ENCODE measurements at regions not wholly inside any gene's neighbourhood (a gene's known extent, or its start where the extent isn't known, plus 50 kb on each side); places are given as distances from the start of the nearest gene placed in this dataset.

DNA sequence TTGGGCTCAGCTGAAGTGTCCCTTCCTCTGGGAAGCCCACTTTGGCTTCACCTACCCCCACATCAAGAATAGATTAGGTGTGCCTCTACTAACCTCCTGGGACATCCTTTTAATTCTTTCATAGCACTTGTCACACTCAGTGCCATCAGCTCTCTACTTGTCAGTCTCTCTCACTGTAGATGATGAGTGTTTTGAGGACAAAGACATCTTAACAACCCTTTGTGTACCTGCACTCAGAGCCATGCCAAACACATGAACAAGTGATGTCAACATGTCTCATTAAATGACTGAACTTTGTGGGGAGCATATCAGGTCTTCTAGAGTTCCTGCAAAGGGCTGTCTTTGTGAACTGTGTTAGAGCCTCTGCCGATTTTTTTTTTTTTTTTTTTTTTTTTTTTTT, 87.0 kb upstream of the AMOTL1 start (continued):
- TF ChIP-seq SP1 (IDR thresholded peaks at IDR 0.05): no peak
- TF ChIP-seq, protein P1, sequence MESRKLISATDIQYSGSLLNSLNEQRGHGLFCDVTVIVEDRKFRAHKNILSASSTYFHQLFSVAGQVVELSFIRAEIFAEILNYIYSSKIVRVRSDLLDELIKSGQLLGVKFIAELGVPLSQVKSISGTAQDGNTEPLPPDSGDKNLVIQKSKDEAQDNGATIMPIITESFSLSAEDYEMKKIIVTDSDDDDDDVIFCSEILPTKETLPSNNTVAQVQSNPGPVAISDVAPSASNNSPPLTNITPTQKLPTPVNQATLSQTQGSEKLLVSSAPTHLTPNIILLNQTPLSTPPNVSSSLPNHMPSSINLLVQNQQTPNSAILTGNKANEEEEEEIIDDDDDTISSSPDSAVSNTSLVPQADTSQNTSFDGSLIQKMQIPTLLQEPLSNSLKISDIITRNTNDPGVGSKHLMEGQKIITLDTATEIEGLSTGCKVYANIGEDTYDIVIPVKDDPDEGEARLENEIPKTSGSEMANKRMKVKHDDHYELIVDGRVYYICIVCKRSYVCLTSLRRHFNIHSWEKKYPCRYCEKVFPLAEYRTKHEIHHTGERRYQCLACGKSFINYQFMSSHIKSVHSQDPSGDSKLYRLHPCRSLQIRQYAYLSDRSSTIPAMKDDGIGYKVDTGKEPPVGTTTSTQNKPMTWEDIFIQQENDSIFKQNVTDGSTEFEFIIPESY (IDR thresholded peaks at IDR 0.05): no peak
- no peak for TF ChIP-seq EGR1 (IDR thresholded peaks at IDR 0.05; ENCODE audit: low read depth in 2 of 2)
- TF ChIP-seq JUND (IDR thresholded peaks at IDR 0.05): no peak
- no peak for TF ChIP-seq HNF4A (conservative IDR thresholded peaks at IDR 0.05)

DNA sequence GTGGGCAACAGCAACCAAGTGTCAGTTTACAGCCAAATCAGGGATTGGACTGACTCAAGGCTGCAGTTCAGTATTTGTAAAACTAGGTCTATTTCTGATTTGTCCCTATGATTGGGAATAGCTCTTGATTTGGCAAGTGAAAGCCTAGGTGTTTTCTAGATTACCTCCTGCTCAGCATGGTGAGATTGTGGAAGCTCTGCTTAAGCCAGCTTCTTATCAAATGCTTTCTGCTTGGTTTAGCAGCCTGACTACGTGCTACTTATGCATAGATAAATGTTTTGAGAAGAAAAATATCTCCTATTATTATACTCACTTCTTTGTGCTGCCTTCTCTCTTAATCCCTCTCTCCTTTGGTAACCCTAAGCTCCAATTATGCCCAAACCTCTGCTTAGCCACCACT, 86.3 kb upstream of the AMOTL1 start:
- DNase-seq (ENCODE audit: low spot score): no peak
- 64% methylated on average over 1 of the region's 1 CpG for WGBS
- no peaks in the 10 kb centered on the region for H3K27me3 ChIP-seq (ENCODE audit: control insufficient read depth in 4 of 4, insufficient read depth in 4 of 4, low read length in 3 of 4)
- no peak for TF ChIP-seq NR2F2 (IDR thresholded peaks at IDR 0.05)
- TF ChIP-seq SP1 (IDR thresholded peaks at IDR 0.05): no peak
- TF ChIP-seq, protein P1 (IDR thresholded peaks at IDR 0.05): no peak
- H3K27ac ChIP-seq (ENCODE audit: low read depth in 1 of 2, low read length in 2 of 2): no peak overlapping the region
- H3K9ac ChIP-seq (ENCODE audit: low read depth in 1 of 2, low read length in 2 of 2): no peak overlapping the region
- H3K4me1 ChIP-seq (ENCODE audit: control insufficient read depth in 4 of 4, insufficient read depth in 4 of 4, low read length in 3 of 4): no peaks in the 10 kb centered on the region
- H3K4me3 ChIP-seq (ENCODE audit: low read depth in 1 of 3, low read length in 3 of 3): no peak overlapping the region
- H3K9me3 ChIP-seq (ENCODE audit: control insufficient read depth in 4 of 4, low read length in 3 of 4): peaks cover 0 to 3% (median 0%) of the 10 kb centered on the region in 4 donors
- H3K36me3 ChIP-seq (ENCODE audit: control insufficient read depth in 4 of 4, insufficient read depth in 3 of 4, low read depth in 1 of 4, low read length in 3 of 4): no peaks in the 10 kb centered on the region

DNA sequence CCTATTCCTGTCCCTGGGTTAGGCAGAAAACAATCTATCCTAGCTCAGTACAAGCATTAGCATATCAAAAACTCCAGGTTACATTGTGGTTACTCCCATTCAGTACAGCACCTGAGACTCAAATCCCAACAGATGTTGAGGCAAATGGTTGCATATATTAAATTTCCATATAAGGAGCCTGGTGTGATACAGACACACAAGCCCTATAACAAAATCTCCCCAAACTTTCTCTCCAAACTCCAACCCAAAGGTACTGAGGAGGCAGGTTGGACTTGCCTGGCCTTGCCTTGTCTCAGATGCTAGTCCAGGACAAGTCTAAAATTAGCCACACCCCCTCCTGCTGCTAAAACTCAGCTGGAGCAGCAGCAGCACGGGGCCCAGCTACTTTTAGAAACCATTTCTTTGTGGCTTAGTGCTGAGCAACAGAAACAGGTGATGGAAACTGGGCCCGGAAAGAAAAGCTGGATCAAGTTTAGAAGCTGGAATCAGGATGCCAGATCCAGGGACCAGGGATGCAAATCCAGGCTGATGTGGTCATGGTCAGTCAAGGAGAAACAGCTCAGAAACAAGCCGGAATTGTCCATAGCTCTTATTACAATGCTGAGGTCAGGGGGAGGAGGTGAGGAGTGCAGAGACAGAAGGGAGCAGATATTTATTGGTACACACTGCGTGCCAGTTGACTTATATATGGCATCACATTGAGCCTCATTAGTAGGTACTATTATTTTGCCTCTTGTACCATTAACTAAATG, 73.7 kb upstream of the AMOTL1 start:
- TF ChIP-seq, protein P2, sequence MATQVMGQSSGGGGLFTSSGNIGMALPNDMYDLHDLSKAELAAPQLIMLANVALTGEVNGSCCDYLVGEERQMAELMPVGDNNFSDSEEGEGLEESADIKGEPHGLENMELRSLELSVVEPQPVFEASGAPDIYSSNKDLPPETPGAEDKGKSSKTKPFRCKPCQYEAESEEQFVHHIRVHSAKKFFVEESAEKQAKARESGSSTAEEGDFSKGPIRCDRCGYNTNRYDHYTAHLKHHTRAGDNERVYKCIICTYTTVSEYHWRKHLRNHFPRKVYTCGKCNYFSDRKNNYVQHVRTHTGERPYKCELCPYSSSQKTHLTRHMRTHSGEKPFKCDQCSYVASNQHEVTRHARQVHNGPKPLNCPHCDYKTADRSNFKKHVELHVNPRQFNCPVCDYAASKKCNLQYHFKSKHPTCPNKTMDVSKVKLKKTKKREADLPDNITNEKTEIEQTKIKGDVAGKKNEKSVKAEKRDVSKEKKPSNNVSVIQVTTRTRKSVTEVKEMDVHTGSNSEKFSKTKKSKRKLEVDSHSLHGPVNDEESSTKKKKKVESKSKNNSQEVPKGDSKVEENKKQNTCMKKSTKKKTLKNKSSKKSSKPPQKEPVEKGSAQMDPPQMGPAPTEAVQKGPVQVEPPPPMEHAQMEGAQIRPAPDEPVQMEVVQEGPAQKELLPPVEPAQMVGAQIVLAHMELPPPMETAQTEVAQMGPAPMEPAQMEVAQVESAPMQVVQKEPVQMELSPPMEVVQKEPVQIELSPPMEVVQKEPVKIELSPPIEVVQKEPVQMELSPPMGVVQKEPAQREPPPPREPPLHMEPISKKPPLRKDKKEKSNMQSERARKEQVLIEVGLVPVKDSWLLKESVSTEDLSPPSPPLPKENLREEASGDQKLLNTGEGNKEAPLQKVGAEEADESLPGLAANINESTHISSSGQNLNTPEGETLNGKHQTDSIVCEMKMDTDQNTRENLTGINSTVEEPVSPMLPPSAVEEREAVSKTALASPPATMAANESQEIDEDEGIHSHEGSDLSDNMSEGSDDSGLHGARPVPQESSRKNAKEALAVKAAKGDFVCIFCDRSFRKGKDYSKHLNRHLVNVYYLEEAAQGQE (IDR thresholded peaks at IDR 0.05): no peak
- TF ChIP-seq FOXA2 (IDR thresholded peaks at IDR 0.05): no peak
- TF ChIP-seq, protein P1 (IDR thresholded peaks at IDR 0.05): no peak
- H3K27ac ChIP-seq (ENCODE audit: low read depth in 1 of 2, low read length in 2 of 2): no peak overlapping the region

More for the DNA sequence above, 73.7 kb upstream of the AMOTL1 start:
- Histone ChIP-seq H3K36me3 (ENCODE audit: control insufficient read depth in 4 of 4, insufficient read depth in 3 of 4, low read depth in 1 of 4, low read length in 3 of 4) (no peaks in the 10 kb centered on the region), H3K9ac (ENCODE audit: low read depth in 1 of 2, low read length in 2 of 2) (no peak overlapping the region), H3K4me3 (ENCODE audit: low read depth in 1 of 3, low read length in 3 of 3) (no peak overlapping the region), H3K4me1 (ENCODE audit: control insufficient read depth in 4 of 4, insufficient read depth in 4 of 4, low read length in 3 of 4) (no peaks in the 10 kb centered on the region), H3K27me3 (ENCODE audit: control insufficient read depth in 4 of 4, insufficient read depth in 4 of 4, low read length in 3 of 4) (no peaks in the 10 kb centered on the region), H3K9me3 (ENCODE audit: control insufficient read depth in 4 of 4, low read length in 3 of 4) (no peaks in the 10 kb centered on the region)
- no peak for DNase-seq (ENCODE audit: low spot score)
- whole genome bisulfite sequencing: 91% methylated on average over 4 of the region's 4 CpGs
